SK-MEL-5 (cell line): ENCODE measurements at regions not wholly inside any gene's neighbourhood (a gene's known extent, or its start where the extent isn't known, plus 50 kb on each side); places are given as distances from the start of the nearest gene placed in this dataset.
A peak's percentile ranks its signal among the peaks of the same experiment; 100 is the strongest.
"Not testable (repeated sequence)": the region's sequence is repeated elsewhere in the genome, so short reads cannot be mapped to it uniquely, and the experiment has no call there.

Source experiments
- DNase-seq: peaks from one replicate; pipeline ENCODE4 v3.0.0-alpha.2; 2016; ENCODE audit warnings: low read depth, low spot score
- in situ Hi-C: cut with HindIII; loops from 2 replicates; pipeline ENCODE4 v1.10.0; 2016; ENCODE audit warnings: low sequenced_read_pairs, high pct_unique_total_duplicates, low pct_unique_long_range_greater_than_20kb

DNA sequence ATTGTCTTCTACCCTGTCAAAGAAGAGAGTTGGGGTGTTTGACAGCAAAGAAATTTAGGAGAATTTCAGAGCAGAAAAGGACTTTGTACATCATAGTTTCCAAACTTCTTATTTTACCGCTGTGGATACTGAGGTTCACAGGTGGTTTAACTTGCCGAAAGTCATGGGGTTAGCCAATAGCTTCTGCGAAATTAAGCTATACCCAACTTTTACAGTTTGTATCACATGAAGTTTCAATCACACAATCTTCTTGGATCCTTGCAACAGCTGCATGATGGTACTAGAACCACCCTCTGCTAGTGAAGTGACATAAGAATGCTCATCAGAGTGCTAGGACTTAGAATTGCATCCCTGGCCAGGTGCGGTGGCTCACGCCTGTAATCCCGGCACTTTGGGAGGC lies 345.5 kb downstream of the CD83 start:
- in situ Hi-C loops, result no loop called here
- DNase-seq, result no peak

DNA sequence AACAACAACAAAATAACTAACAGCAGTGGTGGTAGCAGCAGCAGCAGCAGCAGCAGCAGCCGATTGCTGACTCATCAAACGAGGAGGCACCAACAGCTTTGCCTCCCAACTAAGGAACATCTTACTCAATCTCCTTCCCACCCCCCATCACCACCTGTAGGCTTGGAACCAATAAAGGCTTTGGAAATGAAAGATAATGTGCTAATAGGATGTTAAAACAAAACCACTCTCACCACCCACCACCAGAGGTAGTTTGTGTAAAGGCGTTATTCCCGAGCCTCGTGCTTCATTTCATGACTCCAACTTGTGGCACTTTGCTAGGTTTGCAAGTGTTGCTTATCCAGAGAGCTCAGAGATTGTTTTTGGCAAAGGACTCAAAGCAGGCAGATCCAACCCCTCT lies 346.5 kb downstream of the CD83 start:
- peak; percentile 55 for DNase-seq

DNA sequence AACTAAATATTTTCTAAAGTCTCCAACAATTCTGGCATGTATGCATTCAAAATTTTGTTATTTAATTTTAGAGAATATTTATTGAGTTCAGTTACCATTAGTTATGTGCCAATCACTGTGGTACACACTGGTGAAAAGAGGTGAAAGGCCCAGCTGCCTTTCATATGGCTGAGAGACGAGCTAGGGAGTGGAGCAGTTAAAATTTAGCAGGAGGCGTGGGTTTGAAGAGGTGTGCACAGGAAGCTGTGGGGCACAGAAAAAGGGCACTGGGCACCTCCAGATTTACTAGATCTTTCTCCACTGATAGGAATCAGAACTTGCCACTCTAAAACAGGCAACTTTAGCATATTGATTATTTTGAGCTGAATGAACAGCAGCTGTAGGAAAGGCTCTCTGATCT lies 347.1 kb downstream of the CD83 start:
- in situ Hi-C loops, result no loop called here

More for the DNA sequence above, 346.5 kb downstream of the CD83 start:
- in situ Hi-C loops, result no loop called here

GRCh38 chr6:14466278-14466677 lies 348.7 kb downstream of the CD83 start:
- in situ Hi-C loops, result no loop called here
- no peak for DNase-seq

More for the DNA sequence above, 347.1 kb downstream of the CD83 start:
- DNase-seq, result no peak

GRCh38 chr6:14467591-14467990 lies 350.0 kb downstream of the CD83 start:
- DNase-seq, result no peak
- in situ Hi-C loops, result no loop called here

DNA sequence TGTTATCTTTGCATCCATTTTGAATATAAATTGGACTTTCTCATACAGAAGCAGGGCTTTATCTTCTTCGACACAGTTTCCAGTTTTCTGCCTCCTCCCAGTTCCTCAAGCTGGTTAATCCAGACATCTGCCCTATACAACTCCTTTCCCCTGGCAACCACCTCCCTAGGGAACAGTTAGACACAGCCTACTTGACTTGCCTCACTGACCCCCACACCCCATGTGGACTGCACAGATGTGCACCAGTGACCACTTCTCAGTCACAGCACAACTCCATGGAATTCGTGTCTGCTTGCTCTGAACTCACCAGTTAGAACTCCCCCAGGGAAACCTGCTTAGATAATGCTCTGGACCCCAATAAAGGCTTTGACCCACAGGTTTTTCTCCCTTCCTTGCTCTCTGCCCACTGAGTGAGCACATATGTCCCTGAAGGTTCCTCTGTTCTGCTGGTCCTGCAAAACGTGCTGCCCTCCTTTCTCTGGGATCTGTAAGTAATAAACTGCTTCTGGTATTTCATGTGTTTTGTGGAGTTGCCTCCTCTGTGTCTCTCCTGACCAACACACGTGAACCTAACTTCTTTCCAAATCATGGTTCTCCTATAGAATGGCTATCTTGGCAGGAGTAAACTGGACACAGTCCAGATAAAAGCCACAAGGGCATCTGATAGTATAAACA lies 351.2 kb downstream of the CD83 start:
- DNase-seq, result no peak
- in situ Hi-C loops, result no loop called here

GRCh38 chr6:14470101-14470500 lies 352.5 kb downstream of the CD83 start:
- no peak for DNase-seq
- in situ Hi-C loops, result no loop called here

- in situ Hi-C loops, result no loop called here
- DNase-seq, result no peak
Measured at GRCh38 chr6:14470671-14471070, 353.1 kb downstream of the CD83 start.

DNA sequence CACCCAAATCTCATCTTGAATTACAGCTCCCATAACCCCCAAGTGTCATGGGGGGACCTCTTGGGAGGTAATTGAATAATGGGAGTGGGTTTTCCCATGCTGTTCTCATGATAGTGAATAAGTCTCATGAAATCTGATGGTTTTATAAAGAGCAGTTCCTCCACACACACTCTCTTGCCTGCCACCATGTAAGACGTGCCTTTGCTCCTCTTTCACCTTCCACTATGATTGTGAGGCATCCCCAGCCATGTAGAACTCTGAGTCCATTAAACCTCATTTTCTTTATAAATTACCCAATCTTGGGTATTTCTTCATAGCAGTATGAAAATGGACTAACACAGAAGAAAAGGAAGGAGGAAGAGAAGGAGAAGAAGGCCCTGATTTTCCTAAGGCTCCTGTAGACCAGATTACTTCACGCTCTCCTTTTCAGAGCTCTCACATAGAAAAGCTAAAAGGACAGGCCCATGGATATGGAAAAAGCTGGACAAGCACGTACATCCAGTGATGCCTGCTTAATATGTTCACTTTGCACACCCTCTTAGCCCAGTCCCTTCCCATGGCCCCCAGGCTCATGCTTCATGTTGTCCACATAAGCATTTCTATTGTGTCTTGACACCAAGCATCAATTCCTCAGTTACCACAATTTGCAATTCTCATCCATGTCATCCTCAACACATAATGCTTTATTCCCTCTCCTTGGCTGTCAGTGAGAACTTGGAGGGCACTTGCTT lies 354.8 kb downstream of the CD83 start:
- DNase-seq, result no peak
- in situ Hi-C loops, result no loop called here

GRCh38 chr6:14472986-14473337 lies 355.4 kb downstream of the CD83 start:
- DNase-seq, result no peak
- in situ Hi-C loops, result no loop called here

DNA sequence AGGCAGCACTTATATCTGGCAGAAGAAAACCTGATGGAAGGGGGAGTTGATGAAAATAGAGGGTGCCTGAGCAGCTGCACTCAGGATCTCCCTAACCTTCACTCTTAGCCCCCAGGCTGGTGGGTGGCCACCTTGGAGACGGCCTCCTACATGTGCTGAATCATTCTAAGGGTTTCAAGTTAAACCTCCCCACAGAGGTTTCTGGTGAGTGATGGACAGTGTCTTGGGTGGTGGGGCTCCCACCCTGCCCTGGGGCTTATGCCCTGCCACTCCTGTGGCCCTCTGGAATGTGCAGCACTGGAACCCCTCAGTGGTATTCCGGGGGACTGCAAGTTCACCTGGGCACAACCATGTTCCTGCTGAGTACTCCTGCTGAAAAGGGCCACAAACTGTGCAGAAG lies 357.2 kb downstream of the CD83 start:
- in situ Hi-C loops, result no loop called here
- DNase-seq, result no peak

GRCh38 chr6:14475306-14475705 lies 357.7 kb downstream of the CD83 start:
- in situ Hi-C loops, result no loop called here
- DNase-seq, result no peak

- peak; percentile 43 for DNase-seq
- in situ Hi-C loops, result no loop called here
Measured at GRCh38 chr6:14476793-14477531, 359.4 kb downstream of the CD83 start.

- in situ Hi-C loops, result no loop called here
Measured at GRCh38 chr6:14477559-14477958, 360.0 kb downstream of the CD83 start.

GRCh38 chr6:14478381-14479225 lies 361.0 kb downstream of the CD83 start:
- DNase-seq, result no peak
- in situ Hi-C loops, result no loop called here

More at GRCh38 chr6:14477559-14477958, 360.0 kb downstream of the CD83 start:
- DNase-seq, result no peak

GRCh38 chr6:14481946-14482345 lies 364.4 kb downstream of the CD83 start:
- in situ Hi-C loops, DNase-seq: not testable (repeated sequence)

GRCh38 chr6:14487625-14488024 lies 370.1 kb downstream of the CD83 start:
- no peak for DNase-seq
- in situ Hi-C loops, result no loop called here

DNA sequence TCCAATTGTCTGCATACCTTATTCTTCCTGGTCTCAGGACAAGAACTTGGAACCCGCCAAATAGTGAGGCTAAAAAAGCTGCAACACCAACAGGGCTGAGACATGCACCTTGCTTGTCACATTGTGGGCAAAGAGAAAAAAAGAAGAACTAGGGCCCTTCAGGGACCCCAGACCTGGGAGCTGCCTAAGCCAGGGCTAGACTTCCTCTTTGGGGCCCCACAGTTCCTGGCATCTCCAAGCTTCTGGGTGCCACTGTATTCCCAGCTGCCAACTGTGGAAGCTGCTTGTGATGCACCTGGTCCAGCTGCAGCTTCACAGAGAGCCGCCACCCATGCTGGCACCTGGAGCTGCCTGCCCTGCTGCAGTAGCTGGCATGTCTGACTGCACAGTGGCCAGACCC lies 370.6 kb downstream of the CD83 start:
- in situ Hi-C loops, result no loop called here
- DNase-seq, result no peak
